DMS153 (cell line): ENCODE measurements at regions not wholly inside any gene's neighbourhood (a gene's known extent, or its start where the extent isn't known, plus 50 kb on each side); places are given as distances from the start of the nearest gene placed in this dataset.

Experiments
- DNase-seq: peaks from one replicate; lab custom pipeline; 2025; lab: John Stamatoyannopoulos, UW

DNA sequence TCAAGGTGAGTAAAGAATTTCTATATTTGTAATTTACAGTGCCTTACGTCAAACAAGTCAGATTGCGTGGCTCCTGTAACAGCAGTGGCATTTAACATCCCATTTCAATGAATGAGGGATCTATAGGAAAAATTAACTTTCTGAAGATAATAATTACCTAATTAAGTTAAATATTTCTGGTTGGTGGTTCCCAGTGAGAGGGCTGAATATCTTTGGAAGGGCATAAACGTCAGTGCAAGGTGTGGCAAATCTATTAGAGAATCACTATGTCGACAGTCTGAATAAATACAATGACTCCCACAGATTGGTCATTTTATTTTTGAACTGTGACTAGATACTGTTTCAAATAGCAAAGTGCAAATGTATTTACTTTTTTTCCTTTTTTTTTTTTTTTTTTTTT, 80.0 kb downstream of the S1PR1 start:
- DNase-seq: no peak

DNA sequence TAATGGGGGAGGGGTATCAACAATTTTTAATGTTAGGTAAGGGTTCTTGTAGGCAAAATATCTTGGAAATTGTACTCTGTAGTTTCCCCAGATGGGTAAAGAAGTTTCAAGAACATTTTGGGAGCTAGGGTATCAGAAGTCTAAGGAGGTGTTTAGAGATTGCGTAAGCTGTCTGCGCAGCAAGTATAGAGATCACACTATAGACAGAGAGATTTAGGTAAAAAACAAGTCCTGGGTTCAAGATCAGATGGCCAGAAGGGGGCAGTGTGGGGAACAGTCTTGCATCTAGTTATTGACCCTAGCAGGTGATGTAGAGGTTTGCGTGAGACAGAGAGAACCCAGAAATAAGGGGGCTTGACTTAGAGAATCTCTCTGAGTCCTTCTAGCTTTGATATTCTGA, 80.8 kb downstream of the S1PR1 start:
- DNase-seq: no peak

DNA sequence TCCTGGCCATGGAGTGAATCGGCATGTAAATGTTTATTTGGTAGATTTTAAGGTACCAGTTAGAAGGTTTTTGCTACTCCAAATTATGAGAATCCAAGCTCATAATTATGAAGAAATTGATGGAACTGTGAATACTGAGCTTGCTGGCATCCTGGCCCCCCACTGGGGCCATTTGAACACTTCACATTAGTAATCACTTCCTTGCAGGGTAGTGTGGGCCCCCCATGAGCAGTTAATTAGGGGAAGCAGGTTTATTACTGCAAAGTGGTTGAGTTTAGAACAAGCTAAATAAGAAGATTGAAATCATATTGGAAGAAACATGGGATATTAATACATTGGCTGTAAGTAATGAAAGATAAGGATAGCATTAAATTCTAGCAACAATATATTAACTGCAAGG, 86.7 kb downstream of the S1PR1 start:
- no peak for DNase-seq

DNA sequence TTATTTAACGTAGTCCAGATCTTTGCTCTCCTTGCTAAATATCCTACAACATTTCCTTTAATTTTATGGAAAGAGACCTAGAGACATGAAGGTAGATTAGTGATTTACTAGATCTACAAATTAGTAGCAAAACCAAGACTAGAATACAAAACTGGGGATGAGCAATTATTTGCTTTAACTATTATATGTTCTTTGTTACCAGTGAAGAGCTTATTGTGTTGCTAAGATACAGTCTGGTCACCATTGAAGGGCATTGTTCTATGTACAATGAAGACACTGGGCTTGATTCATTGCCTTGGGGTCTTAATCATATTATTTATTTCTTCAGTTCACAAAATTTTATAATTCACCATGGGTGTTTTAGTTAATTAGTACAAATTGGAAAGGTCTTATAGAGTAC, 88.3 kb downstream of the S1PR1 start:
- DNase-seq: peak; percentile 7

DNA sequence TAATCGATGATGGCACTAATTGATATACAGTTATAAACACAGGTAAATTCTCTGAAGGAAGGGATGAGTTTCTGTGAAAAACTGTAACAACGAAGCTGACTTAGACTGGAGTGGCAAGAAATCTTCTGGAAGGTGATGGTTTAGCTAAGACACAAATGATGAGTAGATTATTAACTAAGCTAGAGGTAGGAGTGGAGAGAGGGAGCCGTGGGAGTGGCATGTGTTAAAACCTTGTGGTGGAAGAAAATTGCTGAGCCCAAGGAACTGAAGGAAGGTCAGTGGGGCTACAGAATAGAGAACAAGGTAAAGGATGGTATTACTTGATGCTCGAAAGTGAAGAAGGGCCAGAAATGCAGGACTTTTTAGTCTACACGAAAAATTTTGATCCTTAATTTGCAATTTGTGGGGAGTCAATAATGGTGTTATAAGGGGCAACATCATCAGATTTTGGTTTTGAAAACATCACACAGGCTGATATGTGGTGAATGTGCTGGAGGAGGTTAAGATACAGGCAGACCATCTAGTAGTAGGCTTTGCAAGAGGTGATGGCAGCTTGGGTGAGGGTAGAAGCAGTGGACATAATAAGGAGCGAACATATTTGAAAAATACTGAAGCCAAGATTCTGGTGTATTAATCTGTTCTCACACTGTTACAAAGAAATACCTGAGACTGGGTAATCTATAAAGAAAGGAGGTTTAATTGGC, 93.8 kb downstream of the S1PR1 start:
- DNase-seq: no peak

DNA sequence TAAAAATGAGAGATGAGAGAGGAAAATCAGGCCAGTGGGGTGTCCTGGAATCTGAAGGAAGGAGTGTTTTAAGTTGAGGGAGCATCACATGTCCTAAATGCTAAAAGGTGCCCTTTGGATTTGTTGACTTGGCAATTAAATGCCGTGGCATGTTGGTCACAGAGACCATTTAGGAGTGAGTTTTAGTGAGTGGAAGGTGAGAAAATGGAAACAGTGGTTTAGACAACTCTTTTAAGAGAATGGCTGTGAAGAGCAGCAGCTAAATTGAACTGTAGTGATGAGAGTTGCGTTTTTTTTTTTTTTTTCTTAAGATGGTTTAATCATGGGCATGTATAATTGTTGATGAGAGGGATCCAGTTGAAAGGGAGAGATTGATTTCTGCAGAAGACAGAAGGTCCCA, 95.0 kb downstream of the S1PR1 start:
- no peak for DNase-seq

DNA sequence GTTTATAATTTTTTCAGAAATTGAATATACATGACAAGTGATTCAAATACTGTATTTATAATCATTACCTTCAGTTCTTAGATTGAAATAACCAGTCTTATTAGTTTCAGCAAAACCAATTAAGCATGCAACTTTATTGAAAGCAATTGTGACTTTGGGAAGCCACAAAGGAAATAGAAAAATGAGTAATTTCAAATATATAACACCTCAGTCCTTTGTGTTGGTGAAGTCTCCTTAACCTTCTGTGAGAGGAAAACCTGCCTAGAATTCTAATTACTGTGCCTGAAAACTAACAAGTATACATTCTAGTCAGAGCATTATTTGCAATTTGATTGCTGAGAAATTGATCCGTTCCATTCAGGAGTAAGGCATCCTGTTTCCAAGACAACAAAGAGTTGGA, 95.8 kb downstream of the S1PR1 start:
- no peak for DNase-seq

DNA sequence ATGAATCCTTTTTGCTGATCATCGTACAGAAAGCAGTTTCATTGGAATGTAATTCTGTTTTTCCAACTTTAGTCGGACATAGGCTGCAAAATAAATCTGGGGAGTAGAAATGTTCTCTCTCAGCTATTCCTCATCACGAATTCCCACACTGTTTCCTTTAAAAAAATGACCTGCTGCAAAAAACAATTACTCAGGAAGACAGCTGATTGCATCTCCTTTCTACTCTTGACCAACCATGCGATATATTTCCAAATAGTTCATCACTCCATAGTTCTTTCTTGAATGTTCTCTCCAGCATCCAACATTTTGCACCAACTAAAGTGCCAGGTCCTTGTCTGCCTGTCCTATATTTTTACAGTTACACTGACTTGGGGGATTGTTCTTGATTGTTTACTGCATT, 96.4 kb downstream of the S1PR1 start:
- no peak for DNase-seq

DNA sequence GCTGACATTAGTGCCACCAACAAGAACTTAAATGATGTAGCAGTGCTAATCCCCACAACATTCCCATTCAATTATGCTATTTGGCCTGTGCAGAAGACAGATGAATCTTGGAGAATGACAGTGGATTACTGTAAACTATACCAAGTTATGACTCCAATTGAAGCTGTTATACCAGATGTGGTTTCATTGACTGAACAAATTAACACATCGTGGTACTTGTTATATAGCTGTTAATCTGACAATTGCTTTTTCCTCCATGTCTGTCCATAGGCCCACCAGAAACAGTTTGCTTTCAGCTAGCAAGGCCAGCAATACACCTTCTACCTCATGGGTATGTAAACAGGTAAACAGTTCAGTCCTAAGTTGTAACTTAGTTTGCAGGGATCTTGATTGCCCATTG, 101.1 kb downstream of the S1PR1 start:
- DNase-seq: no peak

DNA sequence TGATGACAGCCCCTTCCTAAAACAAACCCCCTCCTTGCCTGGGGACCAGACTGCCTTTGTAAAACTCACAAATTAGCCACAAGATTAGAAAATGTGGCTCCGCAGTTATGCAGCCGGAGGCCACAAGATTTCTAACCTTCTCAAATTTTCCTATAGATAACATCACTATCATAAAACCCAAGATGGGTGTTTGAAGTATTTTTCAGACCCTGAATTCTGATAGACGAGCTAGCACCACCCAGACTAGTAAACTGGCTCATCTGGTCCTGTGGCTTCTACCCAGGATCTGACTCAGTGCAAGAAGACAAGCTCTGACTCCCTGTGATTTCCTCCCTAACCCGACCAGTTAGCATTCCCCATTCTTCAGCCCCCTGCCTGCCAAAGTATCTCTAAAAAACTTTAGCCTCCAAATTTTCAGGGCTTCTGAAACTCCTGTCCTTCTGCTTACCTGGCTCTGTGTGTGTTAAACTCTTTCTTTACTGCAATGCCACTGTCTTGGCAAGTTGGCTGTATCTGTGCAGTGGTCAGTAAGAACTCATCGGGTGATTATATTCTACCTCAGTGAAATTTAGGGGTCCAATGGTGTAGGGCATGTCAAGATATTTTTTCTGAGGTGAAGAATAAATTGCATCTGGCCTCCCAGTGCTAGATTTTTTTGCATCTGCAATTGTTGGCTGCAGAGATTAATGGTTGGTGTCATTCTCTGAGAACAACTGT, 102.1 kb downstream of the S1PR1 start:
- no peak for DNase-seq

DNA sequence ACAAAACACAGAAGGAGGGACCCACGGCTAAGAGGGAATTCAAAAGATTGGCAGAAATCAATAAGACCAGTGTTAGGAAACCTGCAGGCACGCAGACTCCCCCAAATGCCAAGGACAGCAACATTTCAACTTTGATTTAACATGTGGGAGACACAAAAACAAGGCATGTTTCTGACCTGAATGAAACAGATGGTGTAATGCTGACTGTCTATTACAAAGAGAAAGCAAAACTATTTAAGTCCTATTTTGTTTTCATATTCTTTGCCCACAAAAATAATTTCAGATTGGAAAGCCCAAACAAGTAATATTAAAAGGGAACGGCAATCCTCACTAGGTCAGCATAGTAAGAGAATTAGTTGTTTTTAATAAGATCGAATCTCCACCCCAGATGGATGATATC, 107.9 kb downstream of the S1PR1 start:
- no peak for DNase-seq

DNA sequence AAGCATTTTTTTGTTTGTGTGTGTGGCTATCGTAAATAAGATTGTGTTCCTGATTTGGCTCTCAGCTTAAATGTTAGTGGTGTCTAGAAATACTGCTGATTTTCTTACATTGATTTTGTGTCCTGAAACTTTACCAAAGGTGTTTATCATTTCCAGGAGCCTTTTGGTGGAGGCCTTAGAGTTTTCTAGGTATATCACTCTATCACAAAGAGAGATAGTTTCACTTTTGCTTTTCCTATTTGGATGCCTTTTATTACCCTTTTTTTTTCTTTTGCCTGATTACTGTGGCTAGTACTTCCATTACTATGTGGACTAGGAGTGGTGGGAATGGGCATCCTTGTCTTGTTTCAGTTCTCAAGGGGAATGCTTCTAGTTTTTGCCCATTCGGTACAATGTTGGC, 109.6 kb downstream of the S1PR1 start:
- DNase-seq: no peak

DNA sequence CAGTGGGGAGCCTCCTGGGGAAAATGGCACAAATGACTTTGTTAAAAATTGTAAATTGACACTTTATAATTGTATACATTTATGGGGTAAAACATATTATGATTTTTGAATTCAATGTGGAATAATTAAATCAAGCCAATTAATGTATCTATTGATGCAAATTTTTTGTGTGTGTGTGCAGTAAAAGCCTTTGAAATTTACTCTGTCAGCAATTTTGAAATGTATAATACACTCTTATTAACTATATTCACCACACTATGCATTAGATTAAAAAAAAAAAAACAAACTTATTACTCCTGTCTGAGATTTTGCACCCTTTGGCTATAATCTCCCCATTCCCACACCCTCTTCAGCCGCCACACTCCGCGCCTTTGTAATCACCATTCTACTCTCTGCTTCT, 119.2 kb downstream of the S1PR1 start:
- no peak for DNase-seq

DNA sequence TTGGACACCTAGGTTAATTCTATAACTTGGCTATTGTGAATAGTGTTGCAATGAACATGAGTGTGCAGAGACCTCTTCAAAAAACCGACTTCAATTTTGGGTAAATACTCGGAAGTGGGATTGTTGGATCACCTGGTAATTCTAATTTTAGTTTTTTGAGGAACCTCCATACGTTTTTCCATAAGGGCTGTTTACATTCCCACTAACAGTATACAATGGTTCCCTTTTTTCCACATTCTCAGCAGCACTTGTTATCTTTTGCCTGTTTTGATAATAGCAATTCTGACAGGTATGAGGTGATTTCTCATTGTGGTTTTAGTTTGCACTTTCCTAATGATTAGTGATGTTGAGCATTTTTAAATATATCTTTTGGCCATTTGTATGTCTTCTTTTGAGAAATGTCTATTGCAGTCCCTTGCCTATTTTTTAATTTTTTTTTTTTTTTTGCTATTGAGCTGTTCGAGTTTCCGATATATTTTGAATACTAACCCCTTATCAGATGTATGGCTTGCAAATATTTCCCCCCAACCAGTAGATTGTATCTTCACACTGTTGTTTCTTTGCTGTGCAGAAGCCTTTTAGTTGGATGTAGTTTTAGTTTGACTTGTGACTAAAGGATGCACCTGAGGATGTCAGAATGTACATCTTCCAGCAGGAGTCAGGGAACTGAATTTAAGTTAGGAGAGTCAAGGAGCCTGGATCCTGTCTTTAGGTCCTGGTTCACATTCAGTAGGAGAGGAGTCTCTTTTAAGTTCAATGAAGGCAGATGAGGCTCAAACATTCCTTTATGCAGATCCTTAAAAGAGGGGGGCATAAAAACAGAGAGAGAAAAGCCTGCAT, 120.0 kb downstream of the S1PR1 start:
- no peak for DNase-seq

DNA sequence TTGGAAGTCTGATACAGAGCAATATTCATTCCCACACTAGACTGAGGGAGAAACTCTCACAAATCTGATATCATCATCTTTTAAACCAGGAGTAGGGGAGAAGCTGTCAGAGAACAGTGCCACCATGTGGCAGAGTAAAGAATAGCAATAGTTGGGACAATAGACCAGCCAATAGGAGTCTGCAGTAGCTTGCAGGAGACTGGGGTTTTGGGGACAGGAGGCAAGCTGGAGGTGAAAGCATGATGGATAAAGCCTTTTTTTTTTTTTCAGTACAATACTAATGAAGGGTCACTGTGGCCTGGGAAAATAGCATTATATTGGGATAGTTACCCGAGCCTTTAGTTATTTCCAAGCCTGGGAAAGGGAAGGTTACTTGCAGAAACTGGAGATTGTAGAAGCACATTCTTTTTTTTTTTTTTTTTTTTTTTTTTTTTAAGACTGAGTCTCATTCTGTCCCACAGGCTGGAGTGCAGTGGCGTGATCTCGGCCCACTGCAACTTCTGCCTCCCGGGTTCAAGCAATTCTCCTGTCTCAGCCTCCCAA, 120.7 kb downstream of the S1PR1 start:
- DNase-seq: peak; percentile 53

DNA sequence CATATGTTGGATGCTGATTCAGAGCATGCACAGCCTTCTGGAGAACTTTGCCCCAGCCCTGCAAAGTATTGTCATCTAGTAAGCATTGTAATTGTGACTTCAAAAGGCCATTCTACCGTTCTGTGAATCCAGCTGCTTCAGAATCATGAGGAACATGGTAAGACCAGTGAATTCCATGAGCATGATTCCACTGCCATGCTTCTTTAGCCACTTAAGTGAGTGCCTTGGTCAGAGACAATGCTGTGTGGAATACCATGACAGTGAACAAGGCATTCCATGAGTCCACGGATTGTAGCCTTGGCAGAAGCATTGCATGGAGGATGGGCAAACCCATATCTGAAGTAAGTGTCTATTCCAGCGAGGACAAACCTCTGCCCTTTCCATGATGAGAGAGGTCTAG, 123.7 kb downstream of the S1PR1 start:
- DNase-seq: no peak

DNA sequence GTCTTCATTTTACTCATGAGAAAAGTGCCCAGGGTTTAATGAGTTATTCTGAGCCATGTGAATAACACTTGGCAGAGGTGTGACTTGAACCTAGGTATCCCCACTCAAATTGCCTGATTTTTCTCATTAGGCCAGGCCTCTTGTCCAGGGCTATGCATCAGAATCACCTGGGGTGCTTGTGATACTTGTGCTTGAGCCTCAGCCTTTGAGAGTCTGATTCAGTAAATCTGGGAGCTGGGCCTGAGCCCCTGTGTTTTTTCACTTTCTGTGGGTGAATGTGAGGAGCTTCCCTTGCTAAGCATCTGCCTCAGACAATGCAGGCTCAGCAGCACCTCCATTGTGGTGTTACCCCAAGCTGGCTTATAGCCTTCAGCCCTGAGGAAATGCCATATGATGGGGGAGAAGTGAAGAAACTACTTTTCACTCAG, 127.1 kb downstream of the S1PR1 start:
- no peak for DNase-seq

DNA sequence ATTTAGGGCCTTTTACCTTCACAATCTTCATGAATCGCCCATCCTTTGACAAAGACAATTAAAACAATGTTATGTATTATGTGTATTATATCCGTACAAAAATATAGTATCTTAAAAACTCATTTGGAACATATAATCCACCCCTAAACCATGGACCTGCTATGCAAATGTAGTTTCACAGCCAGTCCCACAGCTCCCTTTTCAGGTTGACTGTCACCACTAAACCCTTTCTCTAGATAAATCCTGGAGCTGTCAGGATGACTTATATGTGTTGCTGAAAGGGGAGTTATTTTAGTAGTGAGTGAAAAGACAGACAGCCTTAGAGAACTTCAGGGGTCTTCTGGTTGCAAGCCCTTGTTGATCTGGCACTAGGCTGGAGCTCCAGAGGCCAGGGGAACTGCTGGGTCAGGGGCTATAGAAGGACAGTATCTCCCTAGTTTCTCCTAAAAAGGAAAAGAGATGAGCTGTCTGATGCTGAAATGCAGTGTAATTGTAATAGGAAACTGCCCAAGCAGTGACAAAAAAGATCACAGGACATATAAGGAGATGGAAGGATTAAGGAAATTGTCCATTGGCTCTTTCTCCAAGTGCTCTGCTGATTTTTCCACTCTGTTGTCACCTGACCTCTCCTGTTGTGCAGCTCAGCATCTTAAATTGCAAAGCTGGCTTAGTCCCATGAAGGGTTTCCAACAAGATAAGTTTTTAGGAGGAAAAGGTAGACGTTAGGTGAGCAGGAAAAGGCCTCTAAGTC, 127.7 kb downstream of the S1PR1 start:
- DNase-seq: no peak

DNA sequence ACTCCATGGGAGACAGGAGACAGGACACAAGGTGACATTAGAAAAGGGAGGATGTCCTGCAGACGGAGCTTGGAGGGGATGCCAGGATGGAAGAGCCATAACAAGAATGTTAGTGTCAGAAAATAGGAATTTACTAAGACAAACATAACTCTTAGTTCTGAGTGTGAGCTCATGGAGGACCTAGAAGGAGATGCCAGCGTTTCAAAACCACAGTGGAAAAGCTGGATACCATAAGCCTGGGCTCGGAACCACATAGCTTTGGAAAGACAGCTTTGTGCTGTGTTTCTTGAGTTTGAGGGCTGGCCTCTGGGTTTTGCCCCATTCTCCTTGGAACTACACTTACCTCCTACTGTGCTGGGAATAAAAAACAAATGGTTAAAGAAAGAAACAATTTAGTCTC, 128.4 kb downstream of the S1PR1 start:
- no peak for DNase-seq

DNA sequence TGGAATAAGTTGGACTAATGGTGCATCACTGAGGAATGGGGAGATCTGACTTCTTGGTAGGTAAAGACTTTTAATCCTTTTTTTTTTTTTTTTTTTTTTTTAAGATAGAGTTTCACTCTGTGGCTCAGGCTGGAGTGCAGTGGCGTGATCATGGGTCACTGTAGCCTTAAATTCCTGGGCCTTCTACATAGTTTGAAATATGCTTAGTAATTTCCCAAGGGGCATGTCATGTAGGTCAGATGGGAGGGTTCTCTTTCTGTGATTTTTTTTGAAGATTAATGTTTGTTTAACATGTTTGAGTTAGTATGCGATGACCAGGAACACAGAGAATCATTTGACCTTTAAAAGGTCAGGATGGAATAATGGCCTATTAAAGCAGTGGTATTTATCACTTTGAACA, 129.1 kb downstream of the S1PR1 start:
- DNase-seq: no peak

DNA sequence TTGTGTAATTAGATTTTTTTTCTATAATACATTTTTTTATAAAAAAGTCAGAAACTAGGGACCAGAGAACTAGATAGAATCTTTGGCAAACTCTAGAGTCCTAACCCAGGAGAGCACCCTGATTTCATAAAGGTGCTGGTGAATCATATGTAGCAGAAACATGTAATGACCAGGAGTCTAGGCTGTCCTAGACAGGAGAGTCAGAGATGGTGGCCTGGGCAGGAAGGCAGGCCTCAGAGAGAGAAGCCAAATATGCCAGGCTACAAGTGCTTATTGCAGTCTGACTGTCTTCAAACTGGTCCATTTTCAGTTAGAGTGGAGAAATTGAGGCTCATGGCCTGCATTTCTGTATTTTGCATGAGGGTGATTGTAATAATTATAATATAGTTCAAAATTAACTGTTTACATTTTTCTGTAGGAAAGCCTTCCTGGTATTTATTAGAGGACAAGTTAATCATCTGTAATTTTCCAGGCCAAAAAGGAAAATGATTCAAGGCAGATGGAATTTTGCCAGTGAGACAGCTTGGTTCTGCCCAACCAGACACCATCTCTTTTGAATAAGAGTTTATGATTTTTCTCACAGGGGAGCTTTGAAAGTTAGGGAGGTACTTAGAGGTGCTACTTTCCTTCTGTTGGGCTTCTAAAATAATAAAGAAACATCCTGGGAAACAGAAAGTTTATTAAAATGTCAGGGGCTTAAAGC, 129.8 kb downstream of the S1PR1 start:
- no peak for DNase-seq
